ENCODE measurements at regions not wholly inside any gene's neighbourhood (a gene's known extent, or its start where the extent isn't known, plus 50 kb on each side); places are given as distances from the start of the nearest gene placed in this dataset.

DNA sequence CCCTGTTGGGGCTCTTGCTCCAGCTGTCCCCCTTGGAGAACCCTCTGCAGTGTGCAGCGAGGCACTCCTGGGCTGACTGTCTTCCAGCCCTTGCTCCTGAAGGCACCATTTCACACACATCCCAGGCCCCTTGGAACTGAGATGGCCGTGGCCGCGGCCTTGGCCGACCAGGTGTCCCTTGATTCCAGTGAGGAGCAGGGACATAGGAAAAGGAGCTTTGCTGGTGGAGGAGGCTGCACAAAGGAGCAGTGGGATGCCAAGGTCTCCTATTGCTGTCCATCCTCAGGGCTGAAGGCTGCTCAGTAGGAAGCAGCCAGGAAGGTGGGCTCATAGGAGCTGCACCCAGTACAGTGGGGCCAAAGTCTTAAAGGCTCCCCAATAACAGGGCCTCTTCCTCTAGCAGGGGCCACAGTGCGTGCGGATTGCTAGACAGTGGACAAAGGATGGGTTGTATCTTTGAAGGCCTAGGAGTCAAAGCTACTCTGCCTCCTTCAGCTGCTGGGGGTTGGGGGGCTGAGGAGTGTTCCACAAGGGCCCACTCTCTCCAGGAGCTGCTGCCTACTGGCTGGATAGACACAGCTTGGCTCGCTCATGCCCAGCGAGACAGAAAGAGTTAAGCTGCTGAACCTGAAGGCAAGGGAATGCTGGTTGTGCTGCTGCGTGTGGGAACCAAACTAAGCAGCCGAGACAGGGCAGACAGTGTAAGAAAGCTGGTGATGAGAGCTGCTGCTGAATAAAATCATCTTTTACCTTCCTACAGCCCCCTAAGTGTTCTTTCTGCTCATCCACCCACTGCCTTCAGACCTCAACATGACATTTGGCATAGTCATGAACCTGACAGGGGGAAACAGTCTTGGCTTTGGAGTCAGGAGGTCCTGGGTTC lies 891.9 kb upstream of the ZNF722 start:
- TF ChIP-seq, protein P1, sequence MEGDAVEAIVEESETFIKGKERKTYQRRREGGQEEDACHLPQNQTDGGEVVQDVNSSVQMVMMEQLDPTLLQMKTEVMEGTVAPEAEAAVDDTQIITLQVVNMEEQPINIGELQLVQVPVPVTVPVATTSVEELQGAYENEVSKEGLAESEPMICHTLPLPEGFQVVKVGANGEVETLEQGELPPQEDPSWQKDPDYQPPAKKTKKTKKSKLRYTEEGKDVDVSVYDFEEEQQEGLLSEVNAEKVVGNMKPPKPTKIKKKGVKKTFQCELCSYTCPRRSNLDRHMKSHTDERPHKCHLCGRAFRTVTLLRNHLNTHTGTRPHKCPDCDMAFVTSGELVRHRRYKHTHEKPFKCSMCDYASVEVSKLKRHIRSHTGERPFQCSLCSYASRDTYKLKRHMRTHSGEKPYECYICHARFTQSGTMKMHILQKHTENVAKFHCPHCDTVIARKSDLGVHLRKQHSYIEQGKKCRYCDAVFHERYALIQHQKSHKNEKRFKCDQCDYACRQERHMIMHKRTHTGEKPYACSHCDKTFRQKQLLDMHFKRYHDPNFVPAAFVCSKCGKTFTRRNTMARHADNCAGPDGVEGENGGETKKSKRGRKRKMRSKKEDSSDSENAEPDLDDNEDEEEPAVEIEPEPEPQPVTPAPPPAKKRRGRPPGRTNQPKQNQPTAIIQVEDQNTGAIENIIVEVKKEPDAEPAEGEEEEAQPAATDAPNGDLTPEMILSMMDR (conservative IDR thresholded peaks at IDR 0.05; ENCODE audit: low read length), result no peak
- TF ChIP-seq EZH2phosphoT487 (IDR thresholded peaks at IDR 0.05; ENCODE audit: borderline replicate concordance, low read depth, low read length), result no peak
